ENCODE measurements at regions not wholly inside any gene's neighbourhood (a gene's known extent, or its start where the extent isn't known, plus 50 kb on each side); places are given as distances from the start of the nearest gene placed in this dataset.

GRCh38 chr6:166877906-166878305, 78.4 kb downstream of the RNASET2 start:
- no peak for DNase-seq
- intact Hi-C loops (cut with DNase I), result no loop called here
- Histone ChIP-seq H3K27ac (no peak overlapping the region), H3K36me3 (no peaks in the 10 kb centered on the region), H3K27me3 (no peaks in the 10 kb centered on the region), H3K9me3 (peaks cover 0 to 2% (median 0%) of the 10 kb centered on the region in 4 donors), H3K4me3 (no peak overlapping the region), H3K4me1 (no peaks in the 10 kb centered on the region)
- TF ChIP-seq POLR2AphosphoS5 (IDR thresholded peaks at IDR 0.05) (no peak), EP300 (IDR thresholded peaks at IDR 0.05) (no peak), POLR2A (IDR thresholded peaks at IDR 0.05) (no peak)
- TF ChIP-seq, protein P1, sequence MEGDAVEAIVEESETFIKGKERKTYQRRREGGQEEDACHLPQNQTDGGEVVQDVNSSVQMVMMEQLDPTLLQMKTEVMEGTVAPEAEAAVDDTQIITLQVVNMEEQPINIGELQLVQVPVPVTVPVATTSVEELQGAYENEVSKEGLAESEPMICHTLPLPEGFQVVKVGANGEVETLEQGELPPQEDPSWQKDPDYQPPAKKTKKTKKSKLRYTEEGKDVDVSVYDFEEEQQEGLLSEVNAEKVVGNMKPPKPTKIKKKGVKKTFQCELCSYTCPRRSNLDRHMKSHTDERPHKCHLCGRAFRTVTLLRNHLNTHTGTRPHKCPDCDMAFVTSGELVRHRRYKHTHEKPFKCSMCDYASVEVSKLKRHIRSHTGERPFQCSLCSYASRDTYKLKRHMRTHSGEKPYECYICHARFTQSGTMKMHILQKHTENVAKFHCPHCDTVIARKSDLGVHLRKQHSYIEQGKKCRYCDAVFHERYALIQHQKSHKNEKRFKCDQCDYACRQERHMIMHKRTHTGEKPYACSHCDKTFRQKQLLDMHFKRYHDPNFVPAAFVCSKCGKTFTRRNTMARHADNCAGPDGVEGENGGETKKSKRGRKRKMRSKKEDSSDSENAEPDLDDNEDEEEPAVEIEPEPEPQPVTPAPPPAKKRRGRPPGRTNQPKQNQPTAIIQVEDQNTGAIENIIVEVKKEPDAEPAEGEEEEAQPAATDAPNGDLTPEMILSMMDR (IDR thresholded peaks at IDR 0.05), result no peak
- 92 to 94% methylated on average over 2 of the region's 2 CpGs for WGBS, 2 donors

DNA sequence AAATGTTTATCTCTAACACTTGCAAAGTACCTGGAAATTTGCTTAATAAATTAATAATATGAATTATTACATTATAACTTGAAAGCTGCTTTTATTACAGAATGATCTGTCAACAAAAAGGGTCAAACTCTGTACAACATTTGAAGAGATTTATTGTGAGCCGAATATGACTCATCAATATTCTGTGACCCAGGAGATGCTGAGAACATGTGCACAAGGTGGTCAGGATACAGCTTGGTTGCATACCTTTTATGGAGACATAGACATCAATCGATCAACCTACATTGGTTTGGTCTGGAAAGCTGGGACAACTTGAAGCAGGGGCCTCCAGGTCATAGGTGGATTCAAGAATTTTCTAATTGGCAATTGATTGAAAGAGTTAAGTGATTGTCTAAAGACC, 79.0 kb downstream of the RNASET2 start:
- intact Hi-C loops (cut with DNase I), result no loop called here
- Histone ChIP-seq H3K36me3 (no peaks in the 10 kb centered on the region), H3K27me3 (no peaks in the 10 kb centered on the region), H3K9me3 (no peaks in the 10 kb centered on the region), H3K4me3 (no peak overlapping the region), H3K4me1 (no peaks in the 10 kb centered on the region), H3K27ac (no peak overlapping the region)
- WGBS, 2 donors, result 88 to 91% methylated on average over 2 of the region's 2 CpGs
- TF ChIP-seq POLR2AphosphoS5 (IDR thresholded peaks at IDR 0.05), result no peak
- TF ChIP-seq, protein P1 (IDR thresholded peaks at IDR 0.05), result no peak
- TF ChIP-seq EP300 (IDR thresholded peaks at IDR 0.05), result no peak
- TF ChIP-seq POLR2A (IDR thresholded peaks at IDR 0.05), result no peak
- no peak for DNase-seq

- Histone ChIP-seq H3K27ac (no peak overlapping the region), H3K9me3 (no peaks in the 10 kb centered on the region), H3K36me3 (no peaks in the 10 kb centered on the region), H3K4me1 (no peaks in the 10 kb centered on the region), H3K27me3 (no peaks in the 10 kb centered on the region), H3K4me3 (no peak overlapping the region)
- 58 to 72% methylated on average over 9 of the region's 9 CpGs for WGBS, 2 donors
- DNase-seq, result no peak
- intact Hi-C loops (cut with DNase I), result no loop called here
- no peak for TF ChIP-seq POLR2AphosphoS5 (IDR thresholded peaks at IDR 0.05)
- TF ChIP-seq POLR2A (IDR thresholded peaks at IDR 0.05), result no peak
- TF ChIP-seq EP300 (IDR thresholded peaks at IDR 0.05), result no peak
- TF ChIP-seq, protein P1 (IDR thresholded peaks at IDR 0.05), result no peak
These were observed 83.8 kb downstream of the RNASET2 start for GRCh38 chr6:166872531-166873009.

DNA sequence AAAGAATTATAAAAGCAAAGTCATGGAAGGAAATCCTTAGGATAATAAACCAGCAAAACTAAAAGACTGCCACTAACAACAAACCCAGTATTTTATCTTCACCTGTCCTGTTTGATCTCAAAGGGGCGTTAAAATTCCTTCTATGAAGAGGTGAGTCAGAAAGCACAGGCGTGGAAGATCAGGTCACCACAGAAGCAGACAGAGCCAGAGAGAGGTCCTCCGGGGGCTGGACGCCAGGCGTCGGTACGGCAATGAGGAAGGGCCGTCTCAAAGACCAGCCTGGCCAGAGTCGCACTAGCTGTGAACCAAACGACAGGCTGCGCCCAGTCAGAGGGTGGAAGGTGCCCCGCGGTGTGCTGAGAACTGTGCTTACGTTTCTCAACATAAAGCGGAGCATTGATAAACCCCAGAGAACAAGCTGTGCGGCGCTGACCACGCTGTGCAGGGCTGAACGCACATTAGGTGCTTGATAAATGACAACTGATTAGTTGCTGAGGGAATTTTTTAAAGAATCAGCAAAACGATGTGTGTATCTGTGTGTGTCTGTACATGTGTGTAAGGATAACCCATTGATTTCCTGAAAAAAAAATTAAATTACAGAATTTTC, 85.6 kb downstream of the RNASET2 start:
- 90 to 93% methylated on average over 20 of the region's 20 CpGs for WGBS, 2 donors
- Histone ChIP-seq H3K4me1 (no peaks in the 10 kb centered on the region), H3K4me3 (no peak overlapping the region), H3K27ac (no peak overlapping the region), H3K36me3 (no peaks in the 10 kb centered on the region), H3K9me3 (no peaks in the 10 kb centered on the region), H3K27me3 (no peaks in the 10 kb centered on the region)
- no peak for DNase-seq
- intact Hi-C loops (cut with DNase I), result no loop called here
- TF ChIP-seq POLR2AphosphoS5 (IDR thresholded peaks at IDR 0.05) (no peak), EP300 (IDR thresholded peaks at IDR 0.05) (no peak), POLR2A (IDR thresholded peaks at IDR 0.05) (no peak)
- TF ChIP-seq, protein P1 (IDR thresholded peaks at IDR 0.05), result no peak
